Activated T-cell treated with anti-CD3 and anti-CD28 coated beads, Interleukin-2, amount 50 U/mL, for 4 hours (primary cell): ENCODE measurements at regions not wholly inside any gene's neighbourhood (a gene's known extent, or its start where the extent isn't known, plus 50 kb on each side); places are given as distances from the start of the nearest gene placed in this dataset.
"Not testable (repeated sequence)": the region's sequence is repeated elsewhere in the genome, so short reads cannot be mapped to it uniquely, and the experiment has no call there.

Experiments used
- ATAC-seq, 2 donors: fragments of 200-7000 bp; cut with Tn5 transposase; one replicate each; pipeline ENCODE4 v1.10.0; 2021
- DNase-seq: peaks from one replicate; pipeline ENCODE4 v3.0.0-alpha.2; 2020
- H3K27me3 Mint-ChIP-seq: one replicate; pipeline ENCODE4 v1.8.0; 2021; ENCODE audit warnings: low read depth, mixed read lengths
- H3K36me3 Mint-ChIP-seq: one replicate; pipeline ENCODE4 v1.8.0; 2022; ENCODE audit warnings: mixed read lengths; ENCODE audit not compliant: insufficient read depth
- H3K4me1 Mint-ChIP-seq: one replicate; pipeline ENCODE4 v1.8.0; 2021; ENCODE audit warnings: low read depth, mixed read lengths
- H3K4me3 Mint-ChIP-seq: one replicate; pipeline ENCODE4 v1.8.0; 2021; ENCODE audit warnings: mild to moderate bottlenecking, moderate library complexity, mixed read lengths
- H3K9me3 Mint-ChIP-seq: one replicate; pipeline ENCODE4 v1.8.0; 2021; ENCODE audit warnings: mixed read lengths

DNA sequence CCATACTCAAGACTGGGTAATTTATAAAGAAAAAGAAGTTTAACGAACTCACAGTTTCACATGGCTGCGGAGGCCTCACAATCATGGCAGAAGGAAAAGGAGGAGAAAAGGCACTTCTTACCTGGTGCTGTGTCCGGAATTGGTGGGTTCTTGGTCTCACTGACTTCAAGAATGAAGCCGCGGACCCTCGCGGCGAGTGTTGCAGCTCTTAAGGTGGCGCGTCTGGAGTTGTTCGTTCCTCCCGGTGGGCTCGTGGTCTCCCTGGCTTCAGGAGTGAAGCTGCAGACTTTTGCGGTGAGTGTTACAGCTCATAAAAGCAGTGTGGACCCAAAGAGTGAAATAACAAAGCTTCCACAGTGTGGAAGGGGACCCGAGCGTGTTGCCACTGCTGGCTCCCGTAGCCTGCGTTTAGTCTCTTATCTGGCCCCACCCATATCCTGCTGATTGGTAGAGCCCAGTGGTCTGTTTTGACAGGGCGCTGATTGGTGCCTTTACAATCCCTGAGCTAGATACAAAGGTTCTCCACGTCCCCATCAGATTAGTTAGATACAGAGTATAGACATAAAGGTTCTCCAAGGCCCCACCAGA, 846.0 kb downstream of the CDH18 start:
- DNase-seq, H3K27me3 Mint-ChIP-seq, H3K4me1 Mint-ChIP-seq, ATAC-seq, H3K36me3 Mint-ChIP-seq, H3K4me3 Mint-ChIP-seq: not testable (repeated sequence)
- H3K9me3 Mint-ChIP-seq = peaks cover 16% of the 10 kb centered on the region

- peaks cover 16% of the 10 kb centered on the region for H3K9me3 Mint-ChIP-seq
- not testable (repeated sequence) for H3K27me3 Mint-ChIP-seq, H3K4me1 Mint-ChIP-seq, H3K36me3 Mint-ChIP-seq, ATAC-seq, H3K4me3 Mint-ChIP-seq, DNase-seq
Measured at GRCh38 chr5:19142713-19143414, 845.1 kb downstream of the CDH18 start.

DNA sequence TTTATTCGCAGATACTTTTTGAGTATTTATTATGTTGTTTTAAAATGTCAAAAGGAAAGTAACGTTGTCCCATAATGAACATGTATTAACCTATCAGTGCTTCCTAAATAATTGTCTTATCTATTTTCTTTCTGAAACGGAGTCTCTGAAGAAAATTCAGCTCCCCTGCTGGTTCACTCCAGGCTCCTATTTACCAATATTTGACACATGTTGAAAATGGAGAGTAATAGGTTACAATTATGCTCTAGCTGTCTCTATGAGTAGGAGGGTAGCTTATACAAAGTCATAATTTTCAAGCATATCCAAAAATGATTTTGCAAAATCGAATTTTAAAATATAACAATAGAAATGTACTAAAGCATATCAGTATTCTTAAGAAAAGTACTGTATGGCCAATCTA, 844.1 kb downstream of the CDH18 start:
- no peak for ATAC-seq
- H3K36me3 Mint-ChIP-seq = no peaks in the 10 kb centered on the region

GRCh38 chr5:19169426-19169825, 818.6 kb downstream of the CDH18 start:
- ATAC-seq = no peak
- Mint-ChIP-seq H3K4me3 (no peak overlapping the region), H3K4me1 (no peaks in the 10 kb centered on the region), H3K36me3 (no peaks in the 10 kb centered on the region), H3K27me3 (no peaks in the 10 kb centered on the region), H3K9me3 (peaks cover 7% of the 10 kb centered on the region)
- DNase-seq = no peak

More for the DNA sequence above, 844.1 kb downstream of the CDH18 start:
- no peaks in the 10 kb centered on the region for H3K4me1 Mint-ChIP-seq
- DNase-seq = no peak
- H3K4me3 Mint-ChIP-seq = no peak overlapping the region
- no peaks in the 10 kb centered on the region for H3K27me3 Mint-ChIP-seq
- peaks cover 20% of the 10 kb centered on the region for H3K9me3 Mint-ChIP-seq

- H3K4me1 Mint-ChIP-seq = no peaks in the 10 kb centered on the region
- no peak overlapping the region for H3K4me3 Mint-ChIP-seq
- ATAC-seq (no peak), DNase-seq (no peak)
- no peaks in the 10 kb centered on the region for H3K36me3 Mint-ChIP-seq
- peaks cover 3% of the 10 kb centered on the region for H3K9me3 Mint-ChIP-seq
- no peaks in the 10 kb centered on the region for H3K27me3 Mint-ChIP-seq
Measured at GRCh38 chr5:19172926-19173470, 815.0 kb downstream of the CDH18 start.

- no peak for DNase-seq
- Mint-ChIP-seq H3K4me3 (no peak overlapping the region), H3K36me3 (no peaks in the 10 kb centered on the region), H3K4me1 (no peaks in the 10 kb centered on the region), H3K9me3 (peaks cover 4% of the 10 kb centered on the region), H3K27me3 (no peaks in the 10 kb centered on the region)
- ATAC-seq = no peak
Measured at GRCh38 chr5:19175776-19176570, 812.0 kb downstream of the CDH18 start.

DNA sequence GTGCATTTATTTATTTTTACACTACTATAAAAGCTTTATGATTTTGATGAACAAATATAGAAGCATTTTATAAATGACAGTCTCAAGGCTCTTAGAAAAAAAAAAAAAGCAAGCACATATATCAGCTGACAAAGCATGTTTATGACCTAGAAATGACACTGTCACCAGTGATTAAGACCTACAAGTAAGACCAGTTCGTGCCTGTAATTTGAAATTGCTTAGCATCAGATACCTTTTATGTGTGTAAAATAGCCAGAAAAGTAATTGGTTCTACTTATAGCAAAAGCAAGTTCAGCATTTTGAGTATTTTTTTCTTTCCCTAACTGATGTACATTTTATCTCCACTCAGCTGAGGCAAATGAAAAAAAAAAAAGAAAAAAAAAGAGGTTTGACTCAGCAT, 808.4 kb downstream of the CDH18 start:
- no peaks in the 10 kb centered on the region for H3K27me3 Mint-ChIP-seq
- ATAC-seq (no peak), DNase-seq (no peak)
- peaks cover 4% of the 10 kb centered on the region for H3K9me3 Mint-ChIP-seq
- H3K4me3 Mint-ChIP-seq = no peak overlapping the region
- H3K4me1 Mint-ChIP-seq = no peaks in the 10 kb centered on the region
- H3K36me3 Mint-ChIP-seq = no peaks in the 10 kb centered on the region

DNA sequence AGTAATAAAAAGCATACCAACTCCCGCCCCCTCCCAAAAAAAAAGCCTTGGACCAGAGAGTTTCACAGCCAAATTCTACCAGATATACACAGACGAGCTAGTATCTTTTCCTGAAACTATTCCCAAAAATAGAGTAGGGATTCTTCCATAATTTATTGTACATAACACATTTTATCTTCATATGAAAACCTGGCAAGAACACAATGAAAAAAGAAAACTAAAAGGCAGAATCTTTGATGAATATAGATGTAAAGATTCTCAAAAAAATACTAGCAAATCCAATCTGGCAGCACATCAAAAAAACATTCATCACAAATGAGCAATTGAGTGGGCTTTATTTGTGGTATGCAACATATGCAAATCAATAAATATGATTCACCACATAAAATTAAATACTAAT, 798.8 kb downstream of the CDH18 start:
- no peak for ATAC-seq
- Mint-ChIP-seq H3K9me3 (peaks cover 18% of the 10 kb centered on the region), H3K4me1 (no peaks in the 10 kb centered on the region), H3K4me3 (no peak overlapping the region), H3K36me3 (no peaks in the 10 kb centered on the region), H3K27me3 (no peaks in the 10 kb centered on the region)
- DNase-seq = no peak

DNA sequence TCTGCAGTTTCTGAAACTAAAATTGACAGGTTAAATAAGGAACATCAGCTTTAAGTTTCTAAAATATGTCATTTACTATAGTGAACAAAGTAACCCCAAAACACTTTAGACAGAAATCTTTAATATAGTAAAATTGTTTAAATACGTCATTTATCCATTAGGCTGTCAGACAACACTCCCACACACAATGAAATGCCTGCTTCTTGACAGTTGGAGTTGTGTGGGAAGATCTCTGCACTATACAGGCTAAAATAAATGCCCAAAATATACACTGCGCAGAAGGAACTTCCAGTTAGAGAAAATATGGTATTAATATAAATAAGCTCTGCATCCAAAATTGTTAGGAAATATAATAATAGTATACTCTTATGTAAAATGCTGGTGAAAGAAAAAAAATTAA, 794.4 kb downstream of the CDH18 start:
- Mint-ChIP-seq H3K4me3 (no peak overlapping the region), H3K27me3 (no peaks in the 10 kb centered on the region), H3K36me3 (no peaks in the 10 kb centered on the region), H3K4me1 (no peaks in the 10 kb centered on the region), H3K9me3 (peaks cover 14% of the 10 kb centered on the region)
- DNase-seq (no peak), ATAC-seq (no peak)

DNA sequence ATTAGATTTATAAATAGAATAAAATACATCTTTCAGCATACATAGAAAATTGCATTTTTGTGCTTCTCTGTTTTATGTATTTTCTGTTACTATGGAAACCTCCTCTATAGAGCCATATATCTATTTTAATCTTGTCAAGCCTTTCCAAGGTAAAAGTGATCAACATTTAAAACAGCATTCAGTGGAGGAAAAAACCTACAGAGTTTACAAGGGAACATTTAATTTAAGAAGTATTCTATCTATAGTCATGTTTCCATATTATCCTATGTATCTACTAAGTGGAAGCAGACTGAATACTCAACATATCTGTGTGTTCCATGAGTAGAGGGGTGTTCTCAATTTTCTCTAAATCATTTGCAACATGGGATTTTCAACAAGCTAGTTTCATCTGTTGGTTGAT, 791.4 kb downstream of the CDH18 start:
- H3K4me1 Mint-ChIP-seq = no peaks in the 10 kb centered on the region
- no peak for DNase-seq
- H3K27me3 Mint-ChIP-seq = no peaks in the 10 kb centered on the region
- H3K4me3 Mint-ChIP-seq = no peak overlapping the region
- peaks cover 9% of the 10 kb centered on the region for H3K9me3 Mint-ChIP-seq
- ATAC-seq = no peak
- H3K36me3 Mint-ChIP-seq = no peaks in the 10 kb centered on the region

- ATAC-seq (no peak), DNase-seq (no peak)
- Mint-ChIP-seq H3K4me1 (no peaks in the 10 kb centered on the region), H3K9me3 (peaks cover 8% of the 10 kb centered on the region), H3K4me3 (no peak overlapping the region), H3K27me3 (no peaks in the 10 kb centered on the region), H3K36me3 (no peaks in the 10 kb centered on the region)
Measured at GRCh38 chr5:19200251-19200650, 787.7 kb downstream of the CDH18 start.

- Mint-ChIP-seq H3K4me1 (no peaks in the 10 kb centered on the region), H3K36me3 (no peaks in the 10 kb centered on the region), H3K27me3 (no peaks in the 10 kb centered on the region), H3K9me3 (peaks cover 14% of the 10 kb centered on the region), H3K4me3 (no peak overlapping the region)
- ATAC-seq (no peak), DNase-seq (no peak)
Measured at GRCh38 chr5:19208397-19208796, 779.6 kb downstream of the CDH18 start.

DNA sequence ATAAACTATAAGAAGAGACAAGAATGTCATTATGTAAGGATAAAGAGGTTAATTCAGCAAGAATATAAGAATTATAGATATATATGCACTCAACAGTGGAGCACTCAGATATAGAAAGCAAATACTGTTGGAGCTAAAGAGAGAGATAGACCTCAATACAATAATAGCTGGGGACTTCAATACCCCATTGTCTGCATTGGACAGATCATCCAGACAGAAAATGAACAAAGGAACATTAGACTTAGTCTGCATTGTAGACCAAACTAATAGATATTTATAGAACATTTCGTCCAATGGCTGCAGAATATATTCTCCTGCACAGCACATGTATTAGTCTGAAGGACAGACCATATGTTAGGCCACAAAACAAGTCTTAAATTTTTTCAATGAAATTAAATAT, 777.1 kb downstream of the CDH18 start:
- no peak for ATAC-seq
- Mint-ChIP-seq H3K36me3 (no peaks in the 10 kb centered on the region), H3K4me3 (no peak overlapping the region), H3K27me3 (no peaks in the 10 kb centered on the region), H3K4me1 (no peaks in the 10 kb centered on the region), H3K9me3 (peaks cover 9% of the 10 kb centered on the region)
- no peak for DNase-seq

DNA sequence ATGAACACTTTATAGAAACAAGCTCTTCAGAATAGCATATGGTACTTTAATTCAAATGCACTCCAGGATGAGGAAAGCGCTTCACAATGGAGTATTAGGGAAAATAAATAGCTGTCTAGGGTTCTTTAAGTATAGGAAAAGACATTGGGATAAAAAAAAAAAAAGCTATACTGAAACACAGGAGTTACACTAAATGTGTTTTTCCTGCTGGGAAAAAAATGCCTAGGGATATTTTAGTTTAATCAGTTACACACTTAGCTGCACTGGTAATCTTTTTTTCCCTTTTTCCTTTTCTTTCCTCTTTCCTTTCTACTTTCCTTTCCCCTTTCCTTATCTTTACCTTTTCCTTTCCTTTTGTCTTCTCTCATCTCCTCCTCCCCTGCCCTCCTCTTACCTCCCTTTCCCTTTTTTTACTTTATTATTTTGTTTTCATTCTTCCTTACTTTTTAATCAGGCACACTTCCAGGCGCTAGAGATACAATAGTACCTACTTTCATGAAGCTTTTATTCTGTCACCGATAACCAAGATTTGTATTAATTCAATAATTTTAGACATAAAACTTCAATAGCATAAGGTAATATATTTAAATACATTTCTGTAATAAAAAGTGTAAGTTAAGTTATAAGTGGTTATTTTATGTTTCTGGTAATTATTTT, 758.7 kb downstream of the CDH18 start:
- DNase-seq (no peak), ATAC-seq (no peak)
- Mint-ChIP-seq H3K4me1 (no peaks in the 10 kb centered on the region), H3K36me3 (no peaks in the 10 kb centered on the region), H3K4me3 (no peak overlapping the region), H3K27me3 (no peaks in the 10 kb centered on the region), H3K9me3 (peaks cover 12% of the 10 kb centered on the region)
